ENCODE measurements at regions not wholly inside any gene's neighbourhood (a gene's known extent, or its start where the extent isn't known, plus 50 kb on each side); places are given as distances from the start of the nearest gene placed in this dataset.

GRCh38 chr21:31560479-31560878 lies 99.0 kb upstream of the SOD1 start (continued):
- TF ChIP-seq ZNF253 (CRISPR knock-in tag; conservative IDR thresholded peaks at IDR 0.05), result no peak
- no peak for TF ChIP-seq BACH1 (tag; IDR thresholded peaks at IDR 0.05)
- no peak for TF ChIP-seq SP1 (CRISPR knock-in tag; IDR thresholded peaks at IDR 0.05)
- no peak for TF ChIP-seq MAFG (tag; conservative IDR thresholded peaks at IDR 0.05)
- no peak for TF ChIP-seq TAF1 (IDR thresholded peaks at IDR 0.05; ENCODE audit: control insufficient read depth, extremely low read depth, insufficient read depth, low read length, severe bottlenecking)
- no peak for TF ChIP-seq HMG20A (CRISPR knock-in tag; conservative IDR thresholded peaks at IDR 0.05)
- no peak for TF ChIP-seq CTCF (IDR thresholded peaks at IDR 0.05 in 2 of 3, conservative IDR thresholded peaks at IDR 0.05 in 1 of 3; ENCODE audit: insufficient read depth in 2 of 3, low read depth in 1 of 3, low read length in 3 of 3)

- ChIA-PET CTCF (ENCODE audit: low intra/inter-chr PET ratio) (no interaction called here), POLR2A (no interaction called here)
- FAIRE-seq (no peak), ATAC-seq (no peak), DNase-seq (ENCODE audit: extremely low read depth in 1 of 4, low spot score in 3 of 4) (no peak)
- BruUV-seq (replicated peaks), result no TSS peak
- Histone ChIP-seq H3K27me3 (ENCODE audit: control insufficient read depth in 2 of 2, insufficient read depth in 2 of 2, low read length in 2 of 2) (peaks cover 3 to 35% of the 10 kb centered on the region in 2 experiments; a peak in 4 of 5 replicates), H2AFZ (ENCODE audit: low read depth, low read length) (no peak overlapping the region), H3K9me3 (replicated peaks; ENCODE audit: control insufficient read depth, insufficient read depth, low read depth, low read length) (no peaks in the 10 kb centered on the region), H3K4me1 (replicated peaks in 1 of 2; ENCODE audit: control insufficient read depth in 2 of 2, insufficient read depth in 2 of 2, low read length in 2 of 2) (peaks cover 0 to 5% of the 10 kb centered on the region in 2 experiments; a peak in 1 of 5 replicates), H3K9ac (ENCODE audit: insufficient read depth in 1 of 2, low read depth in 2 of 2, low read length in 2 of 2) (no peak overlapping the region), H3K27ac (ENCODE audit: extremely low read depth, low read depth, low read length) (no peak overlapping the region), H3K36me3 (ENCODE audit: control insufficient read depth, insufficient read depth, low read length) (no peaks in the 10 kb centered on the region), H3K9me1 (ENCODE audit: control insufficient read depth, insufficient read depth, low read length) (no peaks in the 10 kb centered on the region), H3K4me3 (no peak overlapping the region), H3K79me2 (ENCODE audit: control insufficient read depth, insufficient read depth, low read length) (no peaks in the 10 kb centered on the region), H4K20me1 (replicated peaks; ENCODE audit: control insufficient read depth, insufficient read depth, low read length) (no peaks in the 10 kb centered on the region), H3K4me2 (ENCODE audit: insufficient read depth, low read length) (no peak overlapping the region)
- intact Hi-C loops (cut with micrococcal nuclease) (no loop called here), in situ Hi-C loops (cut with MboI) (no loop called here)
- 47% methylated on average over 54 of the region's 54 CpGs for WGBS (ENCODE audit: insufficient coverage, low coverage, missing lambda C conversion rate)
- TF ChIP-seq DPF2 (IDR thresholded peaks at IDR 0.05) (no peak), PHF21A (IDR thresholded peaks at IDR 0.05; ENCODE audit: borderline replicate concordance, low read depth) (no peak), ZKSCAN8 (CRISPR knock-in tag; IDR thresholded peaks at IDR 0.05) (no peak), PKNOX1 (IDR thresholded peaks at IDR 0.05) (peak; percentile 36; the same call in 1 of the 2 replicates), RFX5 (IDR thresholded peaks at IDR 0.05; ENCODE audit: low read depth, low read length) (no peak), TGIF2 (CRISPR knock-in tag; IDR thresholded peaks at IDR 0.05) (no peak), NRF1 (conservative IDR thresholded peaks at IDR 0.05 in 1 of 2, IDR thresholded peaks at IDR 0.05 in 1 of 2) (no peak), SMARCA4 (IDR thresholded peaks at IDR 0.05) (no peak), GTF2B (IDR thresholded peaks at IDR 0.05; ENCODE audit: extremely low read depth, insufficient read length) (no peak), TCF7 (IDR thresholded peaks at IDR 0.05; ENCODE audit: borderline replicate concordance) (no peak), ZBED1 (IDR thresholded peaks at IDR 0.05) (no peak), MCM3 (IDR thresholded peaks at IDR 0.05) (no peak), PHF8 (IDR thresholded peaks at IDR 0.05; ENCODE audit: borderline replicate concordance, low read length) (no peak)
Measured at GRCh38 chr21:31559368-31560119, 99.9 kb upstream of the SOD1 start.
